ENCODE measurements at regions not wholly inside any gene's neighbourhood (a gene's known extent, or its start where the extent isn't known, plus 50 kb on each side); places are given as distances from the start of the nearest gene placed in this dataset.

GRCh38 chr7:80974396-80975358 is 55.8 kb upstream of the SEMA3C start:
- TF ChIP-seq, protein P1, sequence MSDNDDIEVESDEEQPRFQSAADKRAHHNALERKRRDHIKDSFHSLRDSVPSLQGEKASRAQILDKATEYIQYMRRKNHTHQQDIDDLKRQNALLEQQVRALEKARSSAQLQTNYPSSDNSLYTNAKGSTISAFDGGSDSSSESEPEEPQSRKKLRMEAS (CRISPR knock-in tag; IDR thresholded peaks at IDR 0.05), result no peak
- TF ChIP-seq, protein P2, sequence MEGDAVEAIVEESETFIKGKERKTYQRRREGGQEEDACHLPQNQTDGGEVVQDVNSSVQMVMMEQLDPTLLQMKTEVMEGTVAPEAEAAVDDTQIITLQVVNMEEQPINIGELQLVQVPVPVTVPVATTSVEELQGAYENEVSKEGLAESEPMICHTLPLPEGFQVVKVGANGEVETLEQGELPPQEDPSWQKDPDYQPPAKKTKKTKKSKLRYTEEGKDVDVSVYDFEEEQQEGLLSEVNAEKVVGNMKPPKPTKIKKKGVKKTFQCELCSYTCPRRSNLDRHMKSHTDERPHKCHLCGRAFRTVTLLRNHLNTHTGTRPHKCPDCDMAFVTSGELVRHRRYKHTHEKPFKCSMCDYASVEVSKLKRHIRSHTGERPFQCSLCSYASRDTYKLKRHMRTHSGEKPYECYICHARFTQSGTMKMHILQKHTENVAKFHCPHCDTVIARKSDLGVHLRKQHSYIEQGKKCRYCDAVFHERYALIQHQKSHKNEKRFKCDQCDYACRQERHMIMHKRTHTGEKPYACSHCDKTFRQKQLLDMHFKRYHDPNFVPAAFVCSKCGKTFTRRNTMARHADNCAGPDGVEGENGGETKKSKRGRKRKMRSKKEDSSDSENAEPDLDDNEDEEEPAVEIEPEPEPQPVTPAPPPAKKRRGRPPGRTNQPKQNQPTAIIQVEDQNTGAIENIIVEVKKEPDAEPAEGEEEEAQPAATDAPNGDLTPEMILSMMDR (IDR thresholded peaks at IDR 0.05), result no peak
- TF ChIP-seq IRF1 (CRISPR knock-in tag; IDR thresholded peaks at IDR 0.05), result no peak
- TF ChIP-seq ZNF416 (CRISPR knock-in tag; IDR thresholded peaks at IDR 0.05), result no peak
- no peak for TF ChIP-seq ETV6 (CRISPR knock-in tag; IDR thresholded peaks at IDR 0.05)
- TF ChIP-seq, protein P3, sequence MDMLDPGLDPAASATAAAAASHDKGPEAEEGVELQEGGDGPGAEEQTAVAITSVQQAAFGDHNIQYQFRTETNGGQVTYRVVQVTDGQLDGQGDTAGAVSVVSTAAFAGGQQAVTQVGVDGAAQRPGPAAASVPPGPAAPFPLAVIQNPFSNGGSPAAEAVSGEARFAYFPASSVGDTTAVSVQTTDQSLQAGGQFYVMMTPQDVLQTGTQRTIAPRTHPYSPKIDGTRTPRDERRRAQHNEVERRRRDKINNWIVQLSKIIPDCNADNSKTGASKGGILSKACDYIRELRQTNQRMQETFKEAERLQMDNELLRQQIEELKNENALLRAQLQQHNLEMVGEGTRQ (CRISPR knock-in tag; IDR thresholded peaks at IDR 0.05), result no peak
- TF ChIP-seq, protein P4, sequence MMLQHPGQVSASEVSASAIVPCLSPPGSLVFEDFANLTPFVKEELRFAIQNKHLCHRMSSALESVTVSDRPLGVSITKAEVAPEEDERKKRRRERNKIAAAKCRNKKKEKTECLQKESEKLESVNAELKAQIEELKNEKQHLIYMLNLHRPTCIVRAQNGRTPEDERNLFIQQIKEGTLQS (CRISPR knock-in tag; conservative IDR thresholded peaks at IDR 0.05), result no peak
